ENCODE measurements at regions not wholly inside any gene's neighbourhood (a gene's known extent, or its start where the extent isn't known, plus 50 kb on each side); places are given as distances from the start of the nearest gene placed in this dataset.
"Not testable (repeated sequence)": the region's sequence is repeated elsewhere in the genome, so short reads cannot be mapped to it uniquely, and the experiment has no call there.

GRCh38 chr5:100110497-100110896, 424.7 kb upstream of the FAM174A start:
- Histone ChIP-seq H3K36me3 (no peaks in the 10 kb centered on the region), H3K27ac (no peak overlapping the region), H3K4me3 (no peak overlapping the region), H3K27me3 (no peaks in the 10 kb centered on the region), H3K9me3 (no peaks in the 10 kb centered on the region), H3K4me1 (no peaks in the 10 kb centered on the region)
- TF ChIP-seq POLR2A (IDR thresholded peaks at IDR 0.05) = no peak
- TF ChIP-seq, protein P1, sequence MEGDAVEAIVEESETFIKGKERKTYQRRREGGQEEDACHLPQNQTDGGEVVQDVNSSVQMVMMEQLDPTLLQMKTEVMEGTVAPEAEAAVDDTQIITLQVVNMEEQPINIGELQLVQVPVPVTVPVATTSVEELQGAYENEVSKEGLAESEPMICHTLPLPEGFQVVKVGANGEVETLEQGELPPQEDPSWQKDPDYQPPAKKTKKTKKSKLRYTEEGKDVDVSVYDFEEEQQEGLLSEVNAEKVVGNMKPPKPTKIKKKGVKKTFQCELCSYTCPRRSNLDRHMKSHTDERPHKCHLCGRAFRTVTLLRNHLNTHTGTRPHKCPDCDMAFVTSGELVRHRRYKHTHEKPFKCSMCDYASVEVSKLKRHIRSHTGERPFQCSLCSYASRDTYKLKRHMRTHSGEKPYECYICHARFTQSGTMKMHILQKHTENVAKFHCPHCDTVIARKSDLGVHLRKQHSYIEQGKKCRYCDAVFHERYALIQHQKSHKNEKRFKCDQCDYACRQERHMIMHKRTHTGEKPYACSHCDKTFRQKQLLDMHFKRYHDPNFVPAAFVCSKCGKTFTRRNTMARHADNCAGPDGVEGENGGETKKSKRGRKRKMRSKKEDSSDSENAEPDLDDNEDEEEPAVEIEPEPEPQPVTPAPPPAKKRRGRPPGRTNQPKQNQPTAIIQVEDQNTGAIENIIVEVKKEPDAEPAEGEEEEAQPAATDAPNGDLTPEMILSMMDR (IDR thresholded peaks at IDR 0.05) = no peak
- intact Hi-C loops (cut with DNase I) = no loop called here
- no peak for DNase-seq
- 46 to 54% methylated on average over 2 of the region's 2 CpGs for WGBS, 2 donors

DNA sequence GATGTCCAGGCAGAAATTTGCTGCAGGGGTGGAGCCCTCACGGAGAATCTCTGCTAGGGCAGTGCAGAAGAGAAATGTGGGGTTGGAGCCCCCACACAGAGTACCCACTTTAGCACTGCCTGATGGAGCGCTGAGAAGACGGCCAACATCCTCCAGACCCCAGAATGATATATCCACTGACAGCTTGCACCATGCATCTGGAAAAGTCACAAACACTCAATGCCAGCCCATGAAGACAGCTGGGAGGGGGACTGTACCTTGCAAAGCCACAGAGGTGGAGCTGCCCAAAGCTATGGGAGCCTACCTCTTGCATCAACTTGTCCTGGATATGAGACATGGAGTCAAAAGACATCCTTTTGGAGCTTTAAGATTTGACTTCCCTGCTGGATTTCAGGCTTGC, 426.3 kb upstream of the FAM174A start:
- intact Hi-C loops (cut with DNase I) = no loop called here

GRCh38 chr5:100103592-100104119, 431.5 kb upstream of the FAM174A start:
- intact Hi-C loops (cut with DNase I); H3K4me1 ChIP-seq; H3K4me3 ChIP-seq; H3K27ac ChIP-seq; H3K9me3 ChIP-seq; H3K27me3 ChIP-seq; DNase-seq; H3K36me3 ChIP-seq: not testable (repeated sequence)
- 64 to 71% methylated on average over 1 of the region's 1 CpG for WGBS, 2 donors

More for the DNA sequence above, 426.3 kb upstream of the FAM174A start:
- Histone ChIP-seq H3K4me3 (no peak overlapping the region), H3K9me3 (no peaks in the 10 kb centered on the region), H3K27me3 (no peaks in the 10 kb centered on the region), H3K27ac (no peak overlapping the region), H3K36me3 (no peaks in the 10 kb centered on the region), H3K4me1 (no peaks in the 10 kb centered on the region)
- WGBS, 2 donors = 97% methylated on average over 3 of the region's 3 CpGs; no CpG with 5 or more reads in 1 of the 2 donors
- no peak for TF ChIP-seq POLR2A (IDR thresholded peaks at IDR 0.05)
- TF ChIP-seq, protein P1 (IDR thresholded peaks at IDR 0.05) = no peak
- DNase-seq = no peak

- H3K27me3 ChIP-seq; DNase-seq; H3K36me3 ChIP-seq; intact Hi-C loops (cut with DNase I); H3K27ac ChIP-seq; H3K9me3 ChIP-seq; H3K4me3 ChIP-seq; H3K4me1 ChIP-seq: not testable (repeated sequence)
- 27 to 46% methylated on average over 1 to 2 of the region's 2 CpGs for WGBS, 2 donors
Observed at GRCh38 chr5:100101466-100101865, 433.7 kb upstream of the FAM174A start.

DNA sequence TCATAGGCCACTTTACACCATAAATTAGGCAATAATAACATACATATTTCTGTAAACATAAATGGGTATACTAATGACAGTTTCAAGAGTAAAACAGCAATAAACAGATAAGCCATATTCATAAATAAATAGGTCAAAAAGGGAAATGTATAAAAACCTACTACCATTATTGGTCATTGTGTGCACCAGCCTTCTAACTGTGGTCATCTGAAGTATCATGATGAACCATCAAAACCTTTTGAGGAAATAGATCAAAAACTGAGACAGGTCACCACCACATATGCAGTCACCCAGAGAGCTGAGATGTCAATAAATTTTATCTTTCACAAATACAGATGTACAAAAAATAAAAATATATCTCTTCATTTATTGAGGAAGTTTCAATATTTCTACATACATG, 438.8 kb upstream of the FAM174A start:
- H3K27me3 ChIP-seq; H3K4me3 ChIP-seq; H3K27ac ChIP-seq; intact Hi-C loops (cut with DNase I); H3K4me1 ChIP-seq; H3K36me3 ChIP-seq; DNase-seq; H3K9me3 ChIP-seq: not testable (repeated sequence)

DNA sequence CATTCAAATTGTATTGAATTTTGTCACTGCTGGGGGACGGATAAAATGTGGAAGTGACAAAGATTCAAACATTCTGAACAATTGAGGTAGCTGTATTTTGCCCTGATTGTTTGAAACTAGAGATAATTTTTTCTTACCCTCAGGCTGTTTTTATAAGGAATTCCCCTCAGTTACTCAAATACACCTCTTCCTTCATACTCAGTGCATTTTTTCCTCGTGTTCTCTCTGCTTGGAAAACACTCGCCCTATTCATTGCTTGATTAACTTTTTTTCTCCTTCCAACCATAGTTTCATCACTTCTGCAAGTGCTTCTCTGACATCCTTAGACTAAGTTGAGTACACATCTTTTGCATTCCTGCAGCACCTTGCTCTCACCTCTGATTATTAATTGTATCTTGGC, 454.5 kb upstream of the FAM174A start:
- DNase-seq; H3K9me3 ChIP-seq; H3K4me3 ChIP-seq; H3K4me1 ChIP-seq; H3K36me3 ChIP-seq; intact Hi-C loops (cut with DNase I); H3K27me3 ChIP-seq; H3K27ac ChIP-seq: not testable (repeated sequence)
- WGBS, 2 donors = 31 to 42% methylated on average over 3 of the region's 3 CpGs

GRCh38 chr5:100079163-100079562, 456.0 kb upstream of the FAM174A start:
- H3K4me3 ChIP-seq; H3K27me3 ChIP-seq; H3K36me3 ChIP-seq; H3K27ac ChIP-seq; H3K9me3 ChIP-seq; DNase-seq; intact Hi-C loops (cut with DNase I); H3K4me1 ChIP-seq: not testable (repeated sequence)
- 50 to 57% methylated on average over 1 of the region's 1 CpG for WGBS, 2 donors

DNA sequence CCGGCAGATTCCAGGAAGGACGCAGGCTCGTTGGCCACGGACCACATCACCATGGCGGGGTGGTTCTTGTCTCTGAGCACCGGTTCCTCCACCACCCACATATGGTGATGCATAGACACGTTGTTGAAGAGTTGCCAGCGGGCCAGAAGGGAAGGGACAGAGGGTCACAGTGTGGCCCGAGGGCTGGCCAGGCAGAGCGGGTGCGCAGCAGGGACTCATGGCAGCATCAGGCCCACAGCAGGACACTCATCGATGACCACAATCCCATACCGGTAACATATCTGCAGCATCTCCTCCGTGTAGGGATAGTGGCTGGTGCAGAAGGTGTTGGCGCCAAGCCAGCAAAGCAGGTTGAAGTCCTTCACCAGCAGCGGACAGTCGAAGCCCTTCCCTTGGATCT, 469.2 kb upstream of the FAM174A start:
- H3K27me3 ChIP-seq; H3K9me3 ChIP-seq; intact Hi-C loops (cut with DNase I); H3K4me1 ChIP-seq; DNase-seq; H3K4me3 ChIP-seq; H3K36me3 ChIP-seq; H3K27ac ChIP-seq: not testable (repeated sequence)
- 90% methylated on average over 7 of the region's 17 CpGs; no CpG with 5 or more reads in 1 of the 2 donors for WGBS, 2 donors

All from esophagus squamous epithelium (tissue), 5 donors.